Body of pancreas (tissue), 4 donors: ENCODE measurements at regions not wholly inside any gene's neighbourhood (a gene's known extent, or its start where the extent isn't known, plus 50 kb on each side); places are given as distances from the start of the nearest gene placed in this dataset.

Source experiments
- ATAC-seq: fragments of 150-250 bp; one replicate; pipeline ENCODE4 v1.9.1; 2016
- DNase-seq, 4 donors: peaks; one replicate each; pipeline ENCODE4 v3.0.0-alpha.2; 2019
- H3K27ac ChIP-seq, 4 donors: fragments of 200-600 bp; sonication (generic); 1 replicate in 3 of 4; 2 replicates in 1 of 4; pipeline versions ENCODE4 v1.5.1 to v1.6.1; 2016 to 2019; ENCODE audit warnings: mild to moderate bottlenecking in 1 of 4, mixed read lengths in 1 of 4, moderate library complexity in 1 of 4
- H3K27me3 ChIP-seq, 2 donors: fragments of 200-600 bp; sonication (generic); one replicate each; pipeline ENCODE4 v1.6.0; 2016; ENCODE audit warnings: mild to moderate bottlenecking in 1 of 2
- H3K36me3 ChIP-seq, 2 donors: fragments of 200-600 bp; sonication (generic); replicated peaks in 1 of 2; 2 replicates each; pipeline ENCODE4 v1.5.1; 2016; ENCODE audit warnings: low read depth in 2 of 2; ENCODE audit not compliant: insufficient read depth in 1 of 2
- H3K4me1 ChIP-seq: fragments of 200-600 bp; sonication (generic); one replicate; pipeline ENCODE4 v1.6.0; 2016
- H3K4me3 ChIP-seq, 2 donors: fragments of 200-600 bp; sonication (generic); 1 replicate in 1 of 2; 2 replicates in 1 of 2; pipeline ENCODE4 v1.5.1; 2016 to 2019
- H3K9me3 ChIP-seq, 3 donors: fragments of 200-600 bp; sonication (generic); 1 replicate in 2 of 3; 2 replicates in 1 of 3; pipeline ENCODE4 v1.5.1; 2016
- CTCF ChIP-seq, 7 experiments: fragments of 450-650 bp in 4 of 7; fragments of 200-600 bp in 3 of 7; sonication (generic) in 3 of 7; IDR thresholded peaks; one replicate each; pipeline ENCODE4 v1.5.1; 2016 to 2019; ENCODE audit warnings: antibody characterized with exemption in 7 of 7
- POLR2A ChIP-seq, 3 donors: fragments of 450-650 bp; IDR thresholded peaks; one replicate each; pipeline ENCODE4 v1.6.1; 2016; ENCODE audit warnings: antibody characterized with exemption in 3 of 3, mild to moderate bottlenecking in 2 of 3
- WGBS, 2 donors: methylation state at CpG; one replicate each; pipeline ENCODE4 v1.1.5; 2017; 5-methylcytosine and 5-hydroxymethylcytosine counted together
- intact Hi-C: fragments of 100-400 bp; cut with DNase I; formaldehyde crosslinking; loops from one replicate; pipeline ENCODE4 v1.15.1; 2023

DNA sequence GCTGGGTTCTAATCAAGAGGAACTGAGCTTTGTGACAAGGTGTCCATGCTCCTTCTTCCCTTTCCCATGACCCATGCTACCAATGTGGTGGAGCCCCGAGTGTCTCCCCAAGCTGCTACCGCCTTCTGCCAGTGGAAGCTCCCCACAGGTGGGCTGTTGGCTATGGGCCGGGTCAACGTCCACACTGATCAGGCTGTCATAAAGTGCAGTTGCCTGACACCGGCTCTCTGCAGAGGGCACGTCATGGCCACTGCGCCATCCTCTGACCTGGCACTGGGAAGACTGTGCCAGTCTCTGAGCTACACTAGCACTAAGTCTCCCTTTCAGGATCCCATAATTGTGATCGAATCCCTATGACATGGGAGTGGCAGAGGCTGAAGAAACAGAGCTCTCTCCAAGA is 192.3 kb downstream of the USP12 start:
- Histone ChIP-seq H3K4me3 (no peak overlapping the region), H3K27ac (no peak overlapping the region), H3K9me3 (no peaks in the 10 kb centered on the region), H3K4me1 (peaks cover 19% of the 10 kb centered on the region), H3K27me3 (no peaks in the 10 kb centered on the region), H3K36me3 (no peaks in the 10 kb centered on the region)
- 81% methylated on average over 3 to 8 of the region's 8 CpGs for WGBS, 2 donors
- ATAC-seq (no peak), DNase-seq (no peak)
- no peak for TF ChIP-seq POLR2A (IDR thresholded peaks at IDR 0.05)
- no peak for TF ChIP-seq CTCF (IDR thresholded peaks at IDR 0.05)
- intact Hi-C loops, result no loop called here

GRCh38 chr13:26978081-26978860 is 193.3 kb downstream of the USP12 start:
- Histone ChIP-seq H3K4me1 (peaks cover 8% of the 10 kb centered on the region), H3K4me3 (no peak overlapping the region), H3K36me3 (no peaks in the 10 kb centered on the region), H3K27me3 (no peaks in the 10 kb centered on the region), H3K9me3 (no peaks in the 10 kb centered on the region), H3K27ac (no peak overlapping the region)
- ATAC-seq (no peak), DNase-seq (no peak)
- 65 to 77% methylated on average over 12 of the region's 12 CpGs for WGBS, 2 donors
- TF ChIP-seq CTCF (IDR thresholded peaks at IDR 0.05) (no peak), POLR2A (IDR thresholded peaks at IDR 0.05) (no peak)
- intact Hi-C loops, result no loop called here

- no peak overlapping the region for H3K4me3 ChIP-seq
- no peak for ATAC-seq
- intact Hi-C loops, result no loop called here
- H3K36me3 ChIP-seq, result no peaks in the 10 kb centered on the region
- no peaks in the 10 kb centered on the region for H3K27me3 ChIP-seq
- peaks cover 5% of the 10 kb centered on the region for H3K4me1 ChIP-seq
- H3K9me3 ChIP-seq, result no peaks in the 10 kb centered on the region
- TF ChIP-seq CTCF (IDR thresholded peaks at IDR 0.05), result no peak
- TF ChIP-seq POLR2A (IDR thresholded peaks at IDR 0.05), result no peak
- no peak overlapping the region for H3K27ac ChIP-seq
- no peak for DNase-seq
- 61 to 64% methylated on average over 11 of the region's 11 CpGs for WGBS, 2 donors
These were observed 194.1 kb downstream of the USP12 start for GRCh38 chr13:26977541-26977940.

DNA sequence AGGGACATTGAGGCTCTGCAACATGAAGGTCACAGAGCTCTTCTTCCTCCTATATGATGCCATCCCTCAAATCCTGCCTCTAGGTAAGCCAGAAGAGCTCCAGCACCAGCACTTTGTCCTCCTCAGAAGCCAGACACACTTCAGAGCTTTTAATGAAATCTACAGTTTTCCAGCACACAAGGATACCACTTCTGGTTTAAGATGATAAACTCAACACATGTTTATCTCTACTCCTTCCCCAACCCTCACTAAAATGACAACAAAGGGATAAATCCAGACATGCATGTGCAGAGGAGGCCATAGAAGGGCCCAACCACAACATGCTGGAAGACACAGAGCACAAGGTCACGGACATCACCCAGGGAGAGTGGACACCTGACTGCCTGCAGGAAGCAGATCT is 195.3 kb downstream of the USP12 start:
- Histone ChIP-seq H3K4me3 (no peak overlapping the region), H3K36me3 (no peaks in the 10 kb centered on the region), H3K4me1 (peaks cover 8% of the 10 kb centered on the region), H3K9me3 (no peaks in the 10 kb centered on the region), H3K27ac (no peak overlapping the region), H3K27me3 (no peaks in the 10 kb centered on the region)
- 83 to 100% methylated on average over 1 of the region's 1 CpG for WGBS, 2 donors
- TF ChIP-seq POLR2A (IDR thresholded peaks at IDR 0.05) (no peak), CTCF (IDR thresholded peaks at IDR 0.05) (no peak)
- intact Hi-C loops, result no loop called here
- ATAC-seq, result no peak
- no peak for DNase-seq

GRCh38 chr13:26973946-26974345 is 197.7 kb downstream of the USP12 start:
- intact Hi-C loops, result no loop called here
- WGBS, 2 donors, result 67 to 83% methylated on average over 4 of the region's 4 CpGs
- DNase-seq, result no peak

More at GRCh38 chr13:26973946-26974345, 197.7 kb downstream of the USP12 start:
- H3K9me3 ChIP-seq, result no peaks in the 10 kb centered on the region
- ATAC-seq, result no peak
- H3K4me1 ChIP-seq, result peaks cover 17% of the 10 kb centered on the region
- no peak overlapping the region for H3K4me3 ChIP-seq
- no peak for TF ChIP-seq CTCF (IDR thresholded peaks at IDR 0.05)
- TF ChIP-seq POLR2A (IDR thresholded peaks at IDR 0.05), result no peak
- no peaks in the 10 kb centered on the region for H3K27me3 ChIP-seq
- no peaks in the 10 kb centered on the region for H3K36me3 ChIP-seq
- no peak overlapping the region for H3K27ac ChIP-seq
